Fibroblast of skin of left biceps (primary cell): ENCODE measurements at regions not wholly inside any gene's neighbourhood (a gene's known extent, or its start where the extent isn't known, plus 50 kb on each side); places are given as distances from the start of the nearest gene placed in this dataset.
A peak's percentile ranks its signal among the peaks of the same experiment; 100 is the strongest.

Experiments used
- DNase-seq, 2 experiments: peaks; one replicate each; pipeline ENCODE4 v3.0.0-alpha.2; 2013; ENCODE audit warnings: low read depth in 2 of 2

GRCh38 chr20:52578559-52578958 lies 387.0 kb upstream of the ZFP64 start:
- no peak for DNase-seq

GRCh38 chr20:52577696-52578095 lies 386.1 kb upstream of the ZFP64 start:
- no peak for DNase-seq

GRCh38 chr20:52572687-52573086 lies 381.1 kb upstream of the ZFP64 start:
- no peak for DNase-seq

GRCh38 chr20:52569201-52569600 lies 377.6 kb upstream of the ZFP64 start:
- no peak for DNase-seq

DNA sequence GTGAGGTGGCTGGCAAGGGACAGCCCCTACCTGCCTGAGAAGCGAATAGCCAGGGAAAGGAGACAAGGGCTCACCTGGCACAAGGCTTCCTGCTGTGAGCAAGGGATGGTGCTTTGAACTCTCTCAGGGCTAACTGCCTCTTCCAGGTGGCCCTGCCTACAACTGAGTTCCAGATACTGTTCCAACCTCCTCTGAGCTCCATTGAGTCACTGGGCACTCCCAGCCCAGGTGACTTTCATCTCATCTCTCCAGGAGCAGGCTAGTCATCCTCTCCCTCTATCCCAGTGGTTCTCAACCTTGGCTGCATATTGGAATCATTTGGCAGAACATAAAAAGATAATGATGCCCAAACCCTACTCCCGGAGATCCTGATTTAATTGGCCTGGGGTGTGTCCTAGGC lies 374.0 kb upstream of the ZFP64 start:
- no peak for DNase-seq

DNA sequence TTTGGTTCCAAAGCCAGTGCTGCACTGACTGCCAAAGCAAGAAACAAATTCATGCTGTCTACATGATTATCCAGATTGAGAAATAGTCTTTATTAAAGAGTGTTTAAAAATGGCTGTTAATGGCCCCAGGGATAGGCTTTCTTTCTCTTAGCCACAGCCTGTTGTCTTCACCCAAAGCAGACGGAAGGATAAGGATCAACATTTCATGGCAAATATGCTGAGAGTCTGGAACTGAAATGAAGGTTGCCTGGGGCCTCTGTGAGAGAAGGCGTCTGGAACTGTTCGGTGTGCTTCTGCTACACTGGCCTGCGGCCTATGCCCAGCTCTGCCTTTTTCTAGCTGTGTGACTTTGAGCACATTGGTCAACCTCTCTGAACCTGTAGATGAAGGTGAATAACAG lies 373.0 kb upstream of the ZFP64 start:
- no peak for DNase-seq

- peak; percentile 62 to 71 for DNase-seq
These were observed 360.7 kb upstream of the ZFP64 start for GRCh38 chr20:52552181-52552872.

DNA sequence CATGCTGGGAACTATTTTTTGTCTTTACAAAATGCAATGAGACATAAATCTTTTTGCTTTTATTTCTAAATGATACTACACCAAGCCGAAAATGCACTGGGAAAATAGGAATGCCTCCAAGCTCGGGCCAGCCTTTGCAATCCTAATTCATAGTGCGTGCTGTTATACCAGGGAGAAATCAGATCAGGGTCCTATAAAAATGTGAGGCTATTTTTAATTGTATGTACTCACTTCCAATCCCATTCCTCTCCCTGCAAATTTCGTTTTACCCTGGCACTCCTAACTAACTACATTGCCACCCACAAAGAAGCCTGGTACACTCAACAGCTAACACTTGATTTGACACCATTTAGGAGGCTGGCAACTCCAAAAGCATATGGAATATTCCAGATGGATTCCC lies 350.6 kb upstream of the ZFP64 start:
- no peak for DNase-seq

DNA sequence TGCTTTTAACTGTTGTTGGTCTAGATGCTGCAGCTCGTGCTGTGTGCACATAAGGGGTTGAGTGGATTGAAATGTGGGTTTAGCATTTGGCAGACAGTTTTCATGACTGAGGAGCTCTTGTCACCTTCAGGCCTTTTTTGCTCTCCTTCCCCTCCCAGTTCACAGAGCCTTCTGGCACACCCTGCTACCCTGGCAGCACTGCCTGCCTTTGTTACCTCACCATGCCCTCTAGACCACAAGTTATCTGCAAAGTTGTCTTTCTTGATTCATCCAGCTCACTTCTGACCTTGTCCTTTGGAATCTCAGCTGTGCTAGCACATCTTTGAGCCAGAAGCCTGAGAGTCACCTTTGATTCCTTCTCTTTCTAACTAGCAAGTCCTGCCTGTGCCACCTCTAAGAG lies 348.9 kb upstream of the ZFP64 start:
- DNase-seq: no peak

GRCh38 chr20:52539891-52540290 lies 348.3 kb upstream of the ZFP64 start:
- no peak for DNase-seq

- no peak for DNase-seq
These were observed 345.3 kb upstream of the ZFP64 start for GRCh38 chr20:52536841-52537400.

DNA sequence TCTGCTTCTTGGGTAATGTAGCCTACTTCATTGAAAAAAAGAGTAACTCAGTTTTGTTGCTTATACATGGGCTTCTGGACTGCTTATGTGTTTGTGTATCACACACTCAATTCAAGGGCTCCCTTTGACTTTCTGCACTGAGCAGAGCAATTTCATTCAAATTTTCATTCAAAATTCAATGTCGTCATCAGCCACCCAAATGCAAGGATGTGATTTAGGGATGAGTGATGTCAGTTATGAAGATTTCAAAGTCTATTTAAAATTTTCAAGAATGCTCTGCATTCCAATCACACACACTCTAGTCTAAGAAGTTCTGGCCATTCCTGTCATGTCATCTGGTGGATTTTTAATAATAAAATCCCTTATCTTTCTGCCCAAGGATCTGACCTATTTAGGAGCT lies 344.5 kb upstream of the ZFP64 start:
- no peak for DNase-seq

- DNase-seq: peak in 1 of 2 experiments; percentile 25
These were observed 343.0 kb upstream of the ZFP64 start for GRCh38 chr20:52534616-52535015.

DNA sequence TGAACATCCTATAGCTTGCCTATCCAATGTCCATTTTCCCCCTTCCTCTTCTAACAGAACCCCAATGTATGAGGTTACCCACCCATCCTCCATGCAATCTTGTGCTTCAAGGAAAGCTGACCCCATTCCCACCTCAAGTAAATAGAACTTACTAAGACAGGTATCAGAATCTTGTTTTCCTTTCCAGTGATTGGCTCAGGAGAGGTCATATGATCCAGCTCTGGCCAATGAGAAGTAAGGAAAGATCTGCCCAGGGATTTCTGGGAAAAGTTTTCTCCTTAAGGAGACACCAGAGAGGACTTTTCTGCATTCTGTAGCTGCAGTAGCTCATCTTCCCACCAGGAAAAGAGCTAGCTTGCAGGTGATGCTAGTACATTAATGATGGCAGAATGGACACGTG lies 341.8 kb upstream of the ZFP64 start:
- no peak for DNase-seq

GRCh38 chr20:52532674-52533073 lies 341.1 kb upstream of the ZFP64 start:
- no peak for DNase-seq

DNA sequence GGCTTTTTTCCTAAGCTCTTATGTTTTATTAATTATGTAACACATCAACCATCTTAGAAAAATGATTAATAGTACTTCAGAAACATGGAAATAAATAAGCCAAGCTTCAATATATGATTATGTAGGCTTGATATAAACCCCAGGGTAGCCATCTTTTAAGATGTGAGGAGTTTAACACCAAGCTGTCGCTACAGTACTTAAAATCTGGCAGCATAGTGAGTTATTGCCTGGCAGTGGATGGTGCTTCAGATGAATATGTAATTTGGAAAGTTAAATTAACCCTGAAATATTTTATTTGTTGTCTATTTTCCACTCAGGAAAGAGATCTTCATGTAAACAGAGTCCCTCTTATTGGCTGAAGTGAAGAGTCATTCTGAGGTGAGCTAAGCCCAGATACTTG lies 339.0 kb upstream of the ZFP64 start:
- no peak for DNase-seq

GRCh38 chr20:52529826-52530225 lies 338.2 kb upstream of the ZFP64 start:
- peak; percentile 80 to 81 for DNase-seq

GRCh38 chr20:52524861-52525260 lies 333.3 kb upstream of the ZFP64 start:
- DNase-seq: no peak

- DNase-seq: no peak
These were observed 327.2 kb upstream of the ZFP64 start for GRCh38 chr20:52518735-52519134.

- DNase-seq: no peak
These were observed 324.3 kb upstream of the ZFP64 start for GRCh38 chr20:52515877-52516276.

GRCh38 chr20:52500157-52500556 lies 308.6 kb upstream of the ZFP64 start:
- no peak for DNase-seq

DNA sequence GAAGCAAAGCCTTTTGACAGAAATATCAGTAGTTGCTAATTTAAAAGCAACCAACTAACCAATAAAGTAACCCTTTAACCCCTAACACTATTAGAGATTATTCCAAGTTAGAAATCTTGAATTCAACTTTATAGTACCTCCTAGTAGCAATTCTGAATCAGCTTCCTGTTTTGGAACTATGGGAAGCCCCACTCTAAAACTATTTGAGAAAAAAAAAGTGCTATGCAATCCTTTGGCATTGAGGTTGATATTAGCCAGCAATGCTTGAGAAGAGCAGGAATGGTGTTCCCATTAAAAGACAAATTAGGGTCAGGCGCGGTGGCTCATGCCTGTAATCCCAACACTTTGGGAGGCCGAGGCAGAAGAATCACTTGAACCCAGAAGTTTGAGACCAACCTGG lies 306.2 kb upstream of the ZFP64 start:
- peak in 1 of 2 experiments; percentile 15 for DNase-seq

DNA sequence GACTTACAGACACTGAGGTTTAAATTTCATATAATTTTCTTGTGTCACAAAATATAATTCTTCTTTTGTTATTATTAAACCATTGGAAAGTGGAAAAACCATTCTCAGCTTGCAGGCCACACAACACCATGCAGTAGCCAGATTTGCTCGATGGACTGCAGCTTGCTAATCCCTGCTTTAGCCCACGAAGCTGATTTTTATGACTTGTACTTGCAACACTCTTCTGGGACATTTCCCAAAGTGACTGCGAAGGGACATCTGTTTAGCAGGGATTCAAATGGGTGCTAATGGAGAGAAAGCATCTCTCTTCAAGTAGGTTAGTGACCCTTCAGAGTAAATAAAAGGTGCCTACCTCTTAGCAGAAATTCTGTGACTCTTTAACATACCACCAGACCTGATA lies 304.6 kb upstream of the ZFP64 start:
- no peak for DNase-seq

GRCh38 chr20:52494244-52494643 lies 302.7 kb upstream of the ZFP64 start:
- peak; percentile 96 for DNase-seq
